Muscle of arm (tissue), 1 donor: ENCODE measurements at regions not wholly inside any gene's neighbourhood (a gene's known extent, or its start where the extent isn't known, plus 50 kb on each side); places are given as distances from the start of the nearest gene placed in this dataset.
"Not testable (repeated sequence)": the region's sequence is repeated elsewhere in the genome, so short reads cannot be mapped to it uniquely, and the experiment has no call there.

Experiments
- DNase-seq: peaks from one replicate; pipeline ENCODE4 v3.0.0-alpha.2; 2013

- not testable (repeated sequence) for DNase-seq
These were observed 502.8 kb downstream of the TFAP2B start for GRCh38 chr6:51321477-51321876.

- DNase-seq: no peak
These were observed 503.8 kb downstream of the TFAP2B start for GRCh38 chr6:51322505-51322904.

DNA sequence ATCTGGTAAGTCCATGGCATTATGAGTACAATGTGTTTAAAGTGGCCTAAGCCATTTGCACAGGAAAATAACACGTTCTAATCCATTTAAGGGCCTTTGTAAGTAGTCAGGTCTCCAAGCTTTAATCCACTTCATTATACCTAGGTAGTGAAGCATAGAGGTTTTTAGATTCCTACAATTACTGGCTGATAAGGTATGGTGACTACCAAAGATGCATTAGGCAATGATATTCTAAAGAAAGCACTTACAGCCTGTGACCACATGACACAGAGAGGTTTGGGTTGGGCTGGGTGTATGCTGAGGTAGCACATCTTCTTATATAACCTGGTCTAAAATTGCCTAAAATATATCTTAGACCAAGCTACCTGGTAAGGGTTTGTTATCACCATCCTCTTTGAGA lies 504.4 kb downstream of the TFAP2B start:
- DNase-seq: no peak

- no peak for DNase-seq
These were observed 512.3 kb downstream of the TFAP2B start for GRCh38 chr6:51330971-51331370.

DNA sequence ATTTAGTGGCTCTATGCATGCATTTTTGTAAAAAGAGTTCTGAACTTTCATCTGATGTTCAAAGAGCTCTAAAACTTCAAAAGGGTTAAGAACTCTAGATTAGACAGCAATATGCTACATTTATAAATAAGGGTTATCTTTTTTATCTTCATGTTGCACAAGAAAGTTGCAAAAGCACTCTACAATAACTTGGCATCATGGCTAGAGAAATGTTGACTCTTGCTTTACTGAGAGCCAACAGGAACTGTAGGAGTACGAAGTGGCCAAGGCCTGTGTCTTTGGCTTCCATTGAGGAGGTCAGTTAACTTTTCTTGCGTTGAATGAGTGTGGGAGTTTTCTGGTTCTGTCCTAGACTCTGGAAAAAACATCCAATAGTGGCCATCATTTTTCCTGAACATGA lies 516.9 kb downstream of the TFAP2B start:
- no peak for DNase-seq

- DNase-seq: no peak
These were observed 517.5 kb downstream of the TFAP2B start for GRCh38 chr6:51336185-51336584.

- no peak for DNase-seq
These were observed 518.6 kb downstream of the TFAP2B start for GRCh38 chr6:51337277-51337676.

DNA sequence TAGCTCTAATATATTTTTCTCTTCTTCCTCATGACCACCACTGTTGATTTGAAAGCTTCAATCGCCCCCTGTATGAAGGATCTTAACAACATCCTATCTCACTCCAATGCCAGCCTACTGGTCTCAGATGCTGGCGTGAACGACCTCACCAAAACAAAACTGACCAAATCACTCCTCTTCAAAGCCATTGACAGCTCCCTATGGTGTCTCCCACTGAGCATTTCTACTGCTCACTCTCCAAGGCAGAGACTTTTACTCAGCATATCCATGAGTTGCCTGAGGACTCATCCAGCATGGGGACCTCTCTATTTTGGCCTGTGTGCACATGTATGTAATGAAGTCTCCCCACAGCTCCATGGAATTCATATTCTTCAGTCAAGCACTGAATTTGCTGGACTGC lies 520.4 kb downstream of the TFAP2B start:
- no peak for DNase-seq

- DNase-seq: no peak
These were observed 521.1 kb downstream of the TFAP2B start for GRCh38 chr6:51339728-51340127.

- DNase-seq: no peak
These were observed 523.7 kb downstream of the TFAP2B start for GRCh38 chr6:51342393-51342792.

DNA sequence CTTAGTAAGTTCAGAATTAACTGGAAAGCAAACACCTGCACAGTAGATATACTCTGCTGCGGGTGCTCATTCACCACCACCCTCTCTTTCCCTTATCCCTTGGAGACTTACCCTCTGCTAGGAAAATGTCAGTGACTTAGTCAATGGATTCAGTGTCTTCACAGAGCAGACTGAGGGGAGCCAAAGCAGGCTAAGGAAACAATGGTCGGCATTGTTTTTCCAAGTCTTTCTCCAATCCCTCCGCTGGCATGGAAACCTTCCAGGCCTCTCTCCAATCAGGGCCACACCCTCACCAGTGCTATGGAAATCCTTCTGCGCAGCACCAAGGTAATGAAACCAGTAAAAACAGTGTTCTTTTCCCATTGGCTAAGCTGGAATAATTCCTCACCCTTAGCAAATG lies 531.2 kb downstream of the TFAP2B start:
- no peak for DNase-seq

GRCh38 chr6:51350308-51350904 lies 531.7 kb downstream of the TFAP2B start:
- DNase-seq: no peak

DNA sequence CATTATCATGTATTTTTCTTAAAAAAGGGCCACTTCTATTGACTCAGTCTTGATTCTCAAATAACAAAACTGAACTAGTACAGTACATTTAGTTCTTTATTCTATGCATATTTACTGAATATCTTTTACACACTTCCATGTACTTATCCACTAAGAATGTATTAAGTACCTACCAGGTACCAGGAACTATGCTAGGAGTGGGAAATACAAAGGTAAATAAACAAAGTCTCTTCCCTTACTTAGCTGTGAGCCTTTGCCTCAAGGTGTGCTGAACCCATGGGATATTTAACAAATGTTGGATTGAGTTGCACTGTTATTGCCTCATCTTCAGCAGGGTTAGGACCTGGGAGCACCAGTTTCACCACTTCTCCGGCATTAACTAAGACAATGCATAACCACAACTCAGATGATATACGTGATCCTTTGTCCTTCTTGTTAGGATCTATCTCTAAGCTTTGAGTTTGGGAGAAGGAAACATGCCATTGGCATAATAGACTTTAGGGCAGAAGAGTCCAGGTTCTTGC lies 533.9 kb downstream of the TFAP2B start:
- DNase-seq: no peak

DNA sequence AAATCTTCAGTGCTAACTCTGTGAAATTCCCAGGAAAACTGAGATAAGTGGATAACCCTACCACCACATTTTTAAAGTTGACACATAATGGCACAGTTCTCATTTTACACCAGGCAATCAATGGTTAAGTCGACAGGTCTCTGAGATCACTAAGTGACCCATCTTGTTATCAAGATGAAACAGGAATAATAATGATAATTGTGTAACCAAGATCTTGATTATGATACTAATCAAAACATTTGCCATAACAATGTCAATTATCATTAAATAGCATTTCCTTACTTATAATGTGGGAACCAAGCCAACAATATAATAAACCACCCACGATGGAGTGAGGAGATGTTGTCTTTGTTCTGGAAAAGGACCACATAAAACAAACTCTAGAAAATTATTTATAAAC lies 541.6 kb downstream of the TFAP2B start:
- no peak for DNase-seq

GRCh38 chr6:51365566-51365965 lies 546.9 kb downstream of the TFAP2B start:
- peak; percentile 46 for DNase-seq

DNA sequence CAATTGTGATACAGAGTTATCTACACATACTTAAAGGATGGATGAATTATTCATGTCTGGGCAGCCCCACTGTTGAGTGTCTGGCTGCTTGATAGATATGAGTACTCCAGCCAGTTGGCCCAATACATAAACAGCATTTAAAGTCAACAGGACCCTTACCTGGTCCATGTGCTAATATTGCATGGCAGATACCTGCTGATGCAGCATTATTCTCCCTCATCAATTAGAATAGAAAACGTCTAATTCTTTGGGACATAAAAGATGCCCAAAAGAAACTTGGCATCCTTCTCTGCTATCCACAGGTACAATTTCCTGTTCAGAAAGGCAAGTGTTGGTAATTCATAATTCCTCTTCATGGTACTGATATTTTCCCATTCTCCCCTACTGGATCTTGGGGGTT lies 550.8 kb downstream of the TFAP2B start:
- no peak for DNase-seq

GRCh38 chr6:51382847-51383246 lies 564.2 kb downstream of the TFAP2B start:
- no peak for DNase-seq

- no peak for DNase-seq
These were observed 566.1 kb downstream of the TFAP2B start for GRCh38 chr6:51384736-51385135.

DNA sequence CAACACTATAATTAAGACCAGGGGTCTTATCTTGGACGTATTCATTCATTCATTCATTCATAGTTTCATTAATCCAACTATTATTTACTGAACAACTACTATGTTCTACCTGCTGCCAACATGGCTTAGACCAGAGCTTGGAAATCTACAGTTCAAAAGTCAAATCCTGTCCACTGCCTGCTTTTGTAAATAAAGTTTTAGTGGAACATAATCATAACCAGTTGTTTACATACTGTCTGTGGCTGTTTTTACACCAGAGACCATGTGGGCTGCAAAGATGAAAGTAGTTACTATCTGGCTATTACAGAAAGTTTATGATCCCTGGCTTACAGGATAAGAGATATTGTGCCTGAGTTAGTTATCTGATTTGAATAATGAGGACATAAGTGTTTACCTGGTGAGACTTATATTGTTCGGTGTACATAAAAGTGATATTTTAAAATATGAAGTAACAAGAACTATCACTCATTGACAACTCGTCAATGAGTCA lies 567.7 kb downstream of the TFAP2B start:
- no peak for DNase-seq

- no peak for DNase-seq
These were observed 569.2 kb downstream of the TFAP2B start for GRCh38 chr6:51387907-51388306.

- DNase-seq: no peak
These were observed 575.4 kb downstream of the TFAP2B start for GRCh38 chr6:51394061-51394460.

GRCh38 chr6:51396583-51396982 lies 577.9 kb downstream of the TFAP2B start:
- DNase-seq: no peak

DNA sequence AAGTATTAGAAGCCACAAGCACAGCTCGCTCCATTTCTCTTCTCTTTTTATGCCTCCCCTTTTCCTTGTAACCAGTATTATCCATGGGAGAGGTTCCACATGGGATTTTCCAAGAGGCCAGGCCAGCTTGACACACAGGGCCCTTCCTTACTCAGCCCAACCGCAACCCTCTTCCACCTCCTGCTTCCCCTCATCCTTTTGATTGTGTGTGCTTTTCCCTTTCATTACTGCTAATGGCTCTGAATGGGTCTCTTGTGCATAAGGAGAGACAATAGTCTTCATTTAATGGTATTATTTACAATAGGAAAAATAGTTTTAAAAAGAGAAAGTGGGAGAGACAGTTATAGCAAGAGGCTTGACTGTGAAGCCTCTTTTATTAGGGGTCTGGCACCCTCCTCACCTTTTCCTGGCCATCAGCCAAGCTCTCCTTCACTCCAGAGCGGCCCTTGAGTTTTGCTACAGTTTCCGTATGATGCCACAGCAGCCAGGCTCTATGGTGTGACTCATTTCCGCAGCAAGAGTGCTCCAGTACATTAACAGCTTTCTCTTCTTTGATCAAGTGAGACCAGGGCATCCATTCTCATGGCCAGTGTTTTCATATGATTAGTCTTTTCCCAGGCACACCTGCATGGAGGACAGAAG lies 579.5 kb downstream of the TFAP2B start:
- DNase-seq: peak; percentile 3

GRCh38 chr6:51398793-51399192 lies 580.1 kb downstream of the TFAP2B start:
- DNase-seq: no peak
